ENCODE measurements at regions not wholly inside any gene's neighbourhood (a gene's known extent, or its start where the extent isn't known, plus 50 kb on each side); places are given as distances from the start of the nearest gene placed in this dataset.

DNA sequence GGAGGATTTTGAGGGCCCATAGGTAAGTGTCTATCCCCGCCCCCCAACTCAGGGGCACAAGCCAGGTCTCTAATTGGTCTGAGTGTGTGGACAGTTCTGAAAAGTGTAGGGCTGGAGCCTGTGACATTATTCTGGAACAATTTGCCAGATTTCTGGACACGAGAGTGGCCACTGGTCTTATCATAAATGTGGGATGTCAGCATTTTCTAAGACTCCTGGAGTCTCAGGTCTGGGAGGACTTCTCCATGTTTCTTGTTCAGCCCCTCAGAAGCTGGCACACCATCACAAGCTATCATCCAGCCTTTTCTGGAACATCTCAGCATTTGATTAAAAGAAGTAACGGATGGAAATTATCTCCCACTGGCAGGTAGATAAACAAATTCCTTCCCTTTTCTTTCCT, 141.4 kb downstream of the SEC61B start:
- Mint-ChIP-seq H3K4me1 (peaks cover 10% of the 10 kb centered on the region), H3K9me3 (no peaks in the 10 kb centered on the region), H3K4me3 (no peak overlapping the region), H3K27ac (no peak overlapping the region), H3K27me3 (ENCODE audit: low read depth in 3 of 3) (peaks cover 19 to 30% (median 21%) of the 10 kb centered on the region in 3 donors), H3K36me3 (no peaks in the 10 kb centered on the region)
- no peaks in the 10 kb centered on the region for H4K20me1 ChIP-seq (ENCODE audit: insufficient read depth, low read length)
- no peaks in the 10 kb centered on the region for H3K79me2 ChIP-seq (ENCODE audit: insufficient read depth, low read length)
- TF ChIP-seq, protein P1, sequence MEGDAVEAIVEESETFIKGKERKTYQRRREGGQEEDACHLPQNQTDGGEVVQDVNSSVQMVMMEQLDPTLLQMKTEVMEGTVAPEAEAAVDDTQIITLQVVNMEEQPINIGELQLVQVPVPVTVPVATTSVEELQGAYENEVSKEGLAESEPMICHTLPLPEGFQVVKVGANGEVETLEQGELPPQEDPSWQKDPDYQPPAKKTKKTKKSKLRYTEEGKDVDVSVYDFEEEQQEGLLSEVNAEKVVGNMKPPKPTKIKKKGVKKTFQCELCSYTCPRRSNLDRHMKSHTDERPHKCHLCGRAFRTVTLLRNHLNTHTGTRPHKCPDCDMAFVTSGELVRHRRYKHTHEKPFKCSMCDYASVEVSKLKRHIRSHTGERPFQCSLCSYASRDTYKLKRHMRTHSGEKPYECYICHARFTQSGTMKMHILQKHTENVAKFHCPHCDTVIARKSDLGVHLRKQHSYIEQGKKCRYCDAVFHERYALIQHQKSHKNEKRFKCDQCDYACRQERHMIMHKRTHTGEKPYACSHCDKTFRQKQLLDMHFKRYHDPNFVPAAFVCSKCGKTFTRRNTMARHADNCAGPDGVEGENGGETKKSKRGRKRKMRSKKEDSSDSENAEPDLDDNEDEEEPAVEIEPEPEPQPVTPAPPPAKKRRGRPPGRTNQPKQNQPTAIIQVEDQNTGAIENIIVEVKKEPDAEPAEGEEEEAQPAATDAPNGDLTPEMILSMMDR (IDR thresholded peaks at IDR 0.05), result no peak
- DNase-seq, result no peak
- H3K4me1 ChIP-seq (ENCODE audit: control insufficient read depth in 1 of 2, insufficient read depth in 2 of 2, low read length in 2 of 2), result peaks cover 6 to 7% of the 10 kb centered on the region in 2 donors
- WGBS (ENCODE audit: insufficient coverage), result 92% methylated on average over 1 of the region's 3 CpGs
- no peak overlapping the region for H3K4me2 ChIP-seq (replicated peaks; ENCODE audit: extremely low read depth, low read length, poor library complexity, severe bottlenecking)
- H3K4me3 ChIP-seq (replicated peaks in 1 of 3; ENCODE audit: low read depth in 2 of 3, low read length in 3 of 3), result no peak overlapping the region
- H3K27ac ChIP-seq (ENCODE audit: low read depth in 1 of 2, low read length in 2 of 2), result no peak overlapping the region
- no peaks in the 10 kb centered on the region for H3K9me3 ChIP-seq (replicated peaks in 1 of 2; ENCODE audit: control insufficient read depth in 1 of 2, insufficient read depth in 1 of 2, low read length in 2 of 2)
- intact Hi-C loops (cut with micrococcal nuclease), result no loop called here
- H2AFZ ChIP-seq (ENCODE audit: insufficient read depth, low read depth, low read length, poor library complexity, severe bottlenecking), result no peak overlapping the region
- H3K27me3 ChIP-seq (ENCODE audit: control insufficient read depth in 2 of 2, insufficient read depth in 2 of 2, low read length in 2 of 2), result peaks cover 3 to 19% of the 10 kb centered on the region in 2 donors
- no peaks in the 10 kb centered on the region for H3K36me3 ChIP-seq (replicated peaks in 1 of 2; ENCODE audit: control insufficient read depth in 1 of 2, insufficient read depth in 2 of 2, low read length in 2 of 2)
- no peak overlapping the region for H3K9ac ChIP-seq (ENCODE audit: insufficient read depth, low read length, poor library complexity, severe bottlenecking)

DNA sequence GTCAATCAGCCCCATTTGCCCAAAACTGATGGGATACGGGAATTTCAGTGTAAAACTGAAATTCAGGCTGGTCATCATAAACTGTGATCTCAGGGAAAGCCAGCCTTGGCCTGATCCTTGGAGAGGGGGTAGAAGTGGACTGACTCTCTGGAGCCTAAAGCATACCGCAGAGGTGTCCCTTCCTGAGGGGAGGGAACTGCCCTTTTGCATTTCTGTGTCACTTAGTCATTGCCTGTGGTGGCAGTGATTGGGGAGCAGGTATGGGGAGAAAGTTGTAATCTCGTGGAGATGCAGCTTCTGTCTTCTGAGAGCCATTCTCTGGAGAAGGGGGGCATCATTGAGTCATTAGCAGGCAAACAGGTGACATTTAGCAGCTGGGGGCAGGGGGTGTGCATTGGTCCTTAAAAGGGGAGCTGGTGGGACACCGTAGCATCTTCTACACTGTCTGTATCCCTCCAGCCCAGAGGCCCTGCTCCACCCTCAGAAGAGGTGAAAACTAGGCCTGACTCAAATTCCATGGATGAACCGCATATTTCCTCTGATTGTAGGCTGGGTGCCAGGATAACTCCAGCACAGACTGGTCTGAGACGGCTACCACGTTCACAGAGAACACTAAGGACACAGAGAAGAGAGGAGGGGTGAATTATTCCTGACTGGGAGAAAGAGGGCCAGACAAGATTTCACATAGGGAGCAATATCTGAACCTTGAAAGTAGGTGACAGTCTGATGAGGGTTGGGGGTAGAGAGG, 143.3 kb downstream of the SEC61B start:
- Mint-ChIP-seq H3K4me1 (peaks cover 17% of the 10 kb centered on the region), H3K9me3 (peaks cover 0 to 1% (median 0%) of the 10 kb centered on the region in 7 donors), H3K36me3 (no peaks in the 10 kb centered on the region), H3K4me3 (no peak overlapping the region), H3K27me3 (ENCODE audit: low read depth in 3 of 3) (peaks cover 24 to 31% (median 24%) of the 10 kb centered on the region in 3 donors), H3K27ac (no peak overlapping the region)
- H3K36me3 ChIP-seq (replicated peaks in 1 of 2; ENCODE audit: control insufficient read depth in 1 of 2, insufficient read depth in 2 of 2, low read length in 2 of 2), result no peaks in the 10 kb centered on the region
- H3K79me2 ChIP-seq (ENCODE audit: insufficient read depth, low read length), result no peaks in the 10 kb centered on the region
- TF ChIP-seq, protein P1 (IDR thresholded peaks at IDR 0.05), result no peak
- no peak for DNase-seq
- H3K9me3 ChIP-seq (replicated peaks in 1 of 2; ENCODE audit: control insufficient read depth in 1 of 2, insufficient read depth in 1 of 2, low read length in 2 of 2), result no peaks in the 10 kb centered on the region
- H3K4me2 ChIP-seq (replicated peaks; ENCODE audit: extremely low read depth, low read length, poor library complexity, severe bottlenecking), result no peak overlapping the region
- 79% methylated on average over 6 of the region's 7 CpGs for WGBS (ENCODE audit: insufficient coverage)
- no peak overlapping the region for H3K27ac ChIP-seq (ENCODE audit: low read depth in 1 of 2, low read length in 2 of 2)
- no peak overlapping the region for H3K9ac ChIP-seq (ENCODE audit: insufficient read depth, low read length, poor library complexity, severe bottlenecking)
- H3K27me3 ChIP-seq (ENCODE audit: control insufficient read depth in 2 of 2, insufficient read depth in 2 of 2, low read length in 2 of 2), result peaks cover 0 to 19% of the 10 kb centered on the region in 2 donors
- H3K4me3 ChIP-seq (replicated peaks in 1 of 3; ENCODE audit: low read depth in 2 of 3, low read length in 3 of 3), result no peak overlapping the region
- intact Hi-C loops (cut with micrococcal nuclease), result no loop called here
- H4K20me1 ChIP-seq (ENCODE audit: insufficient read depth, low read length), result no peaks in the 10 kb centered on the region
- no peak overlapping the region for H2AFZ ChIP-seq (ENCODE audit: insufficient read depth, low read depth, low read length, poor library complexity, severe bottlenecking)
- peaks cover 6 to 12% of the 10 kb centered on the region in 2 donors for H3K4me1 ChIP-seq (ENCODE audit: control insufficient read depth in 1 of 2, insufficient read depth in 2 of 2, low read length in 2 of 2)

Measured in CD14-positive monocyte (primary cell).